Thoracic aorta (tissue), 2 donors: ENCODE measurements at regions not wholly inside any gene's neighbourhood (a gene's known extent, or its start where the extent isn't known, plus 50 kb on each side); places are given as distances from the start of the nearest gene placed in this dataset.

Experiments used
- ATAC-seq: fragments of 150-250 bp; one replicate; pipeline ENCODE4 v1.8.0; 2017; ENCODE audit warnings: low read depth; ENCODE audit not compliant: insufficient number of reproducible peaks, low FRiP score
- DNase-seq: peaks from one replicate; pipeline ENCODE4 v3.0.0-alpha.2; 2020; ENCODE audit warnings: low spot score
- H3K27ac ChIP-seq, 2 donors: fragments of 200-600 bp; sonication (generic); 1 replicate in 1 of 2; 2 replicates in 1 of 2; pipeline ENCODE4 v1.5.1; 2016; ENCODE audit warnings: mild to moderate bottlenecking in 2 of 2, moderate library complexity in 2 of 2
- H3K27me3 ChIP-seq: fragments of 200-600 bp; sonication (generic); replicated peaks from 2 replicates; pipeline ENCODE4 v1.6.0; 2016; ENCODE audit warnings: mild to moderate bottlenecking; ENCODE audit not compliant: insufficient read depth
- H3K36me3 ChIP-seq: fragments of 200-600 bp; sonication (generic); one replicate; pipeline ENCODE4 v1.5.1; 2016
- H3K4me1 ChIP-seq, 2 donors: fragments of 200-600 bp; sonication (generic); 1 replicate in 1 of 2; 2 replicates in 1 of 2; pipeline versions ENCODE4 v1.5.1 to v1.6.0; 2016; ENCODE audit warnings: low read depth in 2 of 2, mild to moderate bottlenecking in 1 of 2; ENCODE audit not compliant: control insufficient read depth in 1 of 2
- H3K4me3 ChIP-seq: fragments of 200-600 bp; sonication (generic); 2 replicates; pipeline ENCODE4 v1.5.1; 2016; ENCODE audit warnings: mild to moderate bottlenecking
- H3K9me3 ChIP-seq: fragments of 200-600 bp; sonication (generic); 2 replicates; pipeline ENCODE4 v1.5.1; 2016
- TF ChIP-seq, protein P1 (sequence below): fragments of 200-600 bp; sonication (generic); IDR thresholded peaks from one replicate; pipeline ENCODE4 v1.5.1; 2019; ENCODE audit warnings: antibody characterized with exemption

DNA sequence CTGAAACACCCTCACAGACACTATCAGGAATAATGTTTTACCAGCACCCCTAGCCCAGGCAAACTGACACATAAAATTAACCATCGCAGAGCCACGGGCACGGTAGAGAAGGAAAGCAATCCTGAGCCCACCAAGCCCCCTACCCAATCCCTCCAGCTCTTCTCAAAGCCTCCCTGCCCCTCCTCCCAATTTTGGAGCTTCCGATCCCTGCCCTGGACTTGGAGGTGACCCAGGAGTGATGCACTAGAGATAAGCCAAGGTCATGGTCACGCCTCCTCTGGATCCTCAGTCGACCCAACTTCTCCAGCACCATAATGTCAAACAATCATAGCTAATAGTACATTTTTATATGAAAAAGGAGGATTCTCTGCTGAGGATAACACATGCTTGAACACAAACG lies 188.7 kb upstream of the NSMCE3 start:
- TF ChIP-seq, protein P1, sequence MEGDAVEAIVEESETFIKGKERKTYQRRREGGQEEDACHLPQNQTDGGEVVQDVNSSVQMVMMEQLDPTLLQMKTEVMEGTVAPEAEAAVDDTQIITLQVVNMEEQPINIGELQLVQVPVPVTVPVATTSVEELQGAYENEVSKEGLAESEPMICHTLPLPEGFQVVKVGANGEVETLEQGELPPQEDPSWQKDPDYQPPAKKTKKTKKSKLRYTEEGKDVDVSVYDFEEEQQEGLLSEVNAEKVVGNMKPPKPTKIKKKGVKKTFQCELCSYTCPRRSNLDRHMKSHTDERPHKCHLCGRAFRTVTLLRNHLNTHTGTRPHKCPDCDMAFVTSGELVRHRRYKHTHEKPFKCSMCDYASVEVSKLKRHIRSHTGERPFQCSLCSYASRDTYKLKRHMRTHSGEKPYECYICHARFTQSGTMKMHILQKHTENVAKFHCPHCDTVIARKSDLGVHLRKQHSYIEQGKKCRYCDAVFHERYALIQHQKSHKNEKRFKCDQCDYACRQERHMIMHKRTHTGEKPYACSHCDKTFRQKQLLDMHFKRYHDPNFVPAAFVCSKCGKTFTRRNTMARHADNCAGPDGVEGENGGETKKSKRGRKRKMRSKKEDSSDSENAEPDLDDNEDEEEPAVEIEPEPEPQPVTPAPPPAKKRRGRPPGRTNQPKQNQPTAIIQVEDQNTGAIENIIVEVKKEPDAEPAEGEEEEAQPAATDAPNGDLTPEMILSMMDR: no peak
- Histone ChIP-seq H3K4me1 (no peaks in the 10 kb centered on the region), H3K27ac (no peak overlapping the region), H3K27me3 (no peaks in the 10 kb centered on the region), H3K36me3 (no peaks in the 10 kb centered on the region), H3K9me3 (no peaks in the 10 kb centered on the region), H3K4me3 (no peak overlapping the region)
- ATAC-seq: no peak
- no peak for DNase-seq

DNA sequence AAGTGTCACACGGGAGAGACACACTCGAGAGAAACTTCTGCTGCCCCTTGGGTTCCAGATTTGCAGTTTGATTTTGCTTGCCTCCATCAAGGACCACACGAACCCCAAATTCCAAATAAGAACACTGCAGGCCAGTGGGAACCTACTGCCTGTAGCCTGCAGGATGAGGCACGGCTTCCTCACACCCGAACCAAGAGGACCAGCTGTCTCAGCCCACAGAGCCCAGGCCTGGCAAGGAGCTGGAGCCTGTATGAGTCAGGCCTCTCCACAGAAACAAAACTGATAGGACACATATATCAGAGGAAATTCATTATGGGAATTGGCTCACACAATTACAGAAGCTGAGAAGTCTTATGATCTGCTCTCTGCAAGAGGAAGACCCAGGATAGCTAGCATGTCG lies 188.1 kb upstream of the NSMCE3 start:
- DNase-seq (no peak), ATAC-seq (no peak)
- no peaks in the 10 kb centered on the region for H3K9me3 ChIP-seq
- no peak overlapping the region for H3K27ac ChIP-seq
- TF ChIP-seq, protein P1: no peak
- no peaks in the 10 kb centered on the region for H3K36me3 ChIP-seq
- H3K27me3 ChIP-seq: no peaks in the 10 kb centered on the region
- H3K4me1 ChIP-seq: no peaks in the 10 kb centered on the region
- H3K4me3 ChIP-seq: no peak overlapping the region

DNA sequence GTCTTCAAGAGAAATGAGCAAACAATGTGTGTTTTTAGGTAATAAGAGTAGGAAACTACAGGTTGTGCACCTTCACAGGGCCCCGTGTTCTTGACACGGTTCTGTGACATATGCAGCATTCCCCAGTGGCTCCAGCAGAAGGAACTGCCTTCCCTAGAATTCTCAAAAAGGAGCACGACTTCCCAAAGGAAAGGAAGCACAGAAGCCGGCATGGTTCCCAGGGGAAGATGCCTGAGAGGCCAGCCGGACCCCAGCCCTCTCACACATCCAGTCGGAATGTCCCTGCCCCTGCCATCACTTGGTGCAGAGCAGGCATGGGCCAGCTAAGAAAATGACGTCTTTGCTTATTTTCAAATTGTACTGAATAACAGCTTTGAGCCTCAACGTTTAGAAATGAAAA lies 187.3 kb upstream of the NSMCE3 start:
- TF ChIP-seq, protein P1: no peak
- Histone ChIP-seq H3K27me3 (no peaks in the 10 kb centered on the region), H3K27ac (no peak overlapping the region), H3K4me3 (no peak overlapping the region), H3K36me3 (no peaks in the 10 kb centered on the region), H3K9me3 (no peaks in the 10 kb centered on the region), H3K4me1 (no peaks in the 10 kb centered on the region)
- ATAC-seq (no peak), DNase-seq (no peak)

DNA sequence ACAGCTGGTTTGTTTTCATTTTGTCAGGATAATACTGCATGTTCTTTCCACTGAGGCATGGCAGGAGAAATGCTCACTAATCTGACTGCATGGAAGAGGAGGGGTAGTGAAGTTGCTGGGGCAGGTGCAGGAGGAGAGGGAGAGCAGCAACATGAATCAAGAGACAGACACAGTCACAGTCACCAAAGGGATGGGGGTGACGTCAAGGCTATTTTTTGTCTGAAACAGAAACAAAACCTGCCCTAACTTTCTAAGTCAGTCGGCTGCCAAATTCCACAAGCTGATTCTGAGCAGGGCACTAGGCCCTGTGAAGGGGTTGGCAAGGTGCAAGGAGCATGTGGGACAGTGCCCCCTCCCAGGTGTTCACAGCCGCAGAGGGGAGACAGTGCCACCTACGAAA lies 186.6 kb upstream of the NSMCE3 start:
- Histone ChIP-seq H3K36me3 (no peaks in the 10 kb centered on the region), H3K4me1 (no peaks in the 10 kb centered on the region), H3K27ac (no peak overlapping the region), H3K4me3 (no peak overlapping the region), H3K27me3 (no peaks in the 10 kb centered on the region), H3K9me3 (no peaks in the 10 kb centered on the region)
- no peak for DNase-seq
- no peak for ATAC-seq
- TF ChIP-seq, protein P1: no peak

DNA sequence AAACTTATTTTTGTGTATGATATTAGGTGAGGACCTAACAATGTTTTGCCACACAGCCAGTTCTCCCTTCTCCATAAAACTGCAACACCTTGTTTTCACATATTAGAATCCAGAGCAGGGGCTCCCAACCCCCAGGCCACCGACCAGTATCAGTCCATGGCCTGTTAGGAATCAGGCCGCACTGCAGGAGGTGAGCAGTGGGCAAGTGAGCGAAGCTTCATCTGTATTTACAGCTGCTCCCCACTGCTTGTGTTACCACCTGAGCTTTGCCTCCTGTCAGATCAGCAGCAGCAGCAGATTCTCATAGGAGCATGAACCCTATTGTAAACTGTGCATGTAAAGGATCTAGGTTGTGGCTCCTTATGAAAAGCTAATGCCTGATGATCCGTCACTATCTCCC lies 185.9 kb upstream of the NSMCE3 start:
- Histone ChIP-seq H3K4me1 (no peaks in the 10 kb centered on the region), H3K4me3 (no peak overlapping the region), H3K27ac (no peak overlapping the region), H3K27me3 (no peaks in the 10 kb centered on the region), H3K9me3 (no peaks in the 10 kb centered on the region), H3K36me3 (no peaks in the 10 kb centered on the region)
- TF ChIP-seq, protein P1: no peak
- no peak for DNase-seq
- no peak for ATAC-seq
